HL-60 (cell line): ENCODE measurements at regions not wholly inside any gene's neighbourhood (a gene's known extent, or its start where the extent isn't known, plus 50 kb on each side); places are given as distances from the start of the nearest gene placed in this dataset.

Experiments used
- DNase-seq, 2 experiments: peaks; one replicate each; pipeline ENCODE4 v3.0.0-alpha.2; 2010 to 2020; ENCODE audit warnings: low read depth in 1 of 2, low spot score in 1 of 2
- H3K27ac ChIP-seq: fragments of 250-450 bp; sonication (Bioruptor Pico); replicated peaks from 2 replicates; pipeline ENCODE4 v1.5.1; 2020; ENCODE audit warnings: mild to moderate bottlenecking, moderate library complexity
- H3K27me3 ChIP-seq: fragments of 250-450 bp; sonication (Bioruptor Pico); 2 replicates; pipeline ENCODE4 v1.5.1; 2021; ENCODE audit warnings: mild to moderate bottlenecking, moderate library complexity; ENCODE audit not compliant: insufficient read depth, poor library complexity, severe bottlenecking
- H3K4me3 ChIP-seq: replicated peaks from 2 replicates; pipeline ENCODE4 v1.5.1; 2011; ENCODE audit warnings: mild to moderate bottlenecking, control low read depth, low read length; ENCODE audit not compliant: insufficient read depth
- GABPA ChIP-seq: IDR thresholded peaks from 2 replicates; pipeline ENCODE4 v1.6.1; 2012; ENCODE audit warnings: low read depth
- POLR2AphosphoS5 ChIP-seq: IDR thresholded peaks from 2 replicates; pipeline ENCODE4 v1.6.1; 2012; ENCODE audit warnings: low read depth
- REST ChIP-seq: IDR thresholded peaks from 2 replicates; pipeline ENCODE4 v1.6.1; 2012; ENCODE audit warnings: low read depth; ENCODE audit not compliant: insufficient replicate concordance
- SPI1 ChIP-seq: IDR thresholded peaks from 2 replicates; pipeline ENCODE4 v1.6.1; 2012; ENCODE audit warnings: low read depth, mild to moderate bottlenecking, borderline replicate concordance
- TF ChIP-seq, protein P1 (sequence below): IDR thresholded peaks from one replicate; pipeline ENCODE4 v1.5.1; 2011; ENCODE audit warnings: low read length, control low read depth, inconsistent platforms; ENCODE audit not compliant: insufficient read depth

DNA sequence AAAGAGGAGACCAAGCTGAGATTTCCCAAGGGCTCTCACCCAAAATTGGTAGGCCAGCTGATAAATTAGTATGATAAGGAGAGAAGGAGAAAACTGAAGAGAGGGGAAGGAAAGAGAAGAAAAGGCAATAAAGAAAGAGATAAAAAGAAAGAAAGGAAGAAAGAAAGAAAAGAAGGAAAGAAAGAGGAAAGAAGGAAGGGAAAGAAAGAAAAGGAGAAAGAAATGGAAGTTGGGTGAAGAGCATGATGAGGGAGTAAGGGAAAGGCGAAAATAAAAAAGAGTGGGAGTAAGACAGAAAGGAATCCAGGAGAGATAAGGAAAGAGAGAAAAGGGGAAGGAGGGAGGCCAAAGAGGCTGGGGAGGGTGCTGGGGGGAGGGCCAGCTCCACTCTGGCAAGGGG is 95.4 kb downstream of the MRM1 start:
- TF ChIP-seq POLR2AphosphoS5 (no peak), SPI1 (no peak), REST (no peak), GABPA (no peak)
- TF ChIP-seq, protein P1, sequence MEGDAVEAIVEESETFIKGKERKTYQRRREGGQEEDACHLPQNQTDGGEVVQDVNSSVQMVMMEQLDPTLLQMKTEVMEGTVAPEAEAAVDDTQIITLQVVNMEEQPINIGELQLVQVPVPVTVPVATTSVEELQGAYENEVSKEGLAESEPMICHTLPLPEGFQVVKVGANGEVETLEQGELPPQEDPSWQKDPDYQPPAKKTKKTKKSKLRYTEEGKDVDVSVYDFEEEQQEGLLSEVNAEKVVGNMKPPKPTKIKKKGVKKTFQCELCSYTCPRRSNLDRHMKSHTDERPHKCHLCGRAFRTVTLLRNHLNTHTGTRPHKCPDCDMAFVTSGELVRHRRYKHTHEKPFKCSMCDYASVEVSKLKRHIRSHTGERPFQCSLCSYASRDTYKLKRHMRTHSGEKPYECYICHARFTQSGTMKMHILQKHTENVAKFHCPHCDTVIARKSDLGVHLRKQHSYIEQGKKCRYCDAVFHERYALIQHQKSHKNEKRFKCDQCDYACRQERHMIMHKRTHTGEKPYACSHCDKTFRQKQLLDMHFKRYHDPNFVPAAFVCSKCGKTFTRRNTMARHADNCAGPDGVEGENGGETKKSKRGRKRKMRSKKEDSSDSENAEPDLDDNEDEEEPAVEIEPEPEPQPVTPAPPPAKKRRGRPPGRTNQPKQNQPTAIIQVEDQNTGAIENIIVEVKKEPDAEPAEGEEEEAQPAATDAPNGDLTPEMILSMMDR, result no peak
- H3K27ac ChIP-seq, result no peak overlapping the region
- no peak for DNase-seq
- no peak overlapping the region for H3K4me3 ChIP-seq
- peaks cover 7% of the 10 kb centered on the region for H3K27me3 ChIP-seq

DNA sequence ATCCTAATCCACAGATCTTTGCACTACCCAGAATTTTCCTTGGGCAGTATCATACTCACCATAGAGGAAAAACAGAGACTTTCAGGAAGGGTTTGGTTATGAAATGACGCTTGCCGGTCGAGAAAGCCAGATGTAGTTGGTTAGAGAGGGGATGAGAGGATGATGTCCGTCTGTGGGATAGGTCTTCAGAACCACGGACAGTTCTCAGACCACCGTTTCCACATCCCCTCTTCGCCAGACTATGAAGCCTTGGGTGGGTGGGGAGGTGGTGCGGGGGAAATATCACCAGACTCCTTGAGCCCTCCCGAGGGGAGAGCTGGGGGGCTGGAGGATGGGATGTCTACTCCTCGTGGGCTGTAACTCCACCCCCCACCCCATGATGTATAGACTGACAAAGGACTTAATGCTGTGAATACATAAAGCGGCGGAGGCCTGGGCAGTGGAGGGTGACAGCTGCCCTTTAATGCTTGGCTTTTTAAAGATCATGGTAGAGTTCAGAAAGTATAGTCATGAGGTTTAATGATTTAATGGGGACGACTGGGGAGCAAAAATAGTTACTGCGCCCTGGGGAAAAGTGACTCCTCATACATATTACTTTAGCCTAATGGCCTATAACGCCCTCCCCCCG is 96.6 kb downstream of the MRM1 start:
- Histone ChIP-seq H3K27me3 (peaks cover 5% of the 10 kb centered on the region), H3K27ac (no peak overlapping the region), H3K4me3 (no peak overlapping the region)
- DNase-seq, result no peak
- TF ChIP-seq, protein P1, result no peak
- TF ChIP-seq GABPA (no peak), REST (peak; percentile 92), POLR2AphosphoS5 (no peak), SPI1 (no peak)

DNA sequence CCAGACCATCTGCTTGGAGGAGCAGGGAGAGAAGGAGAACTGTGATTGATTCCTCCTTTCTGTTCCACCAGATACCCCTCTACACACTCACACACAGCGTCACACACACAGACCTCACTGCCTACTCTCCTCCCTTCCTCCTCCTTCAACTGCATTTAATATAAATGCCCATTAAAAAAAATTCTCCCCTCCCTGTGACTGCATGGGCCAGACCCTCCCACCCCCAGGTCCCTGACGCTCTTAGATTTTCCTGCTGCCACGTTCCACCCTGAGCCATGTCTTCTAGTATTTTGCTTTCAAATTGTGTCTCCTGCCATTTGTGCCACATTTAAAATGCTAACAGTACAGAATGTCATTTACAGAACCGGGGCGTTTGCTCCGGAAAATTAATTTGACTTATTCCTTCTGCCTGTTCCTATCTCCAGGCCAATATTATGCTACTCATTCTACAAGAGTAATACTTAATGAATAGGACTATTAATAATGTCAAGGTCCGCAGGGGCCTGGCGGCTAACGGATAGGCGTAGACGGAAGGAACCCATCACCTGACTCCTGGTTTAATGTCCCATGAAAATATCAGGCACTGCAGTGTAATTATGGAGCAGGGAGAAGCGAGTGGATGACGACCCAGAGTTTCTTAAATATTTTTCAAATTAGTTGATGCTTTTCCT is 100.2 kb downstream of the MRM1 start:
- Histone ChIP-seq H3K27me3 (peaks cover 5% of the 10 kb centered on the region), H3K27ac (no peak overlapping the region), H3K4me3 (no peak overlapping the region)
- no peak for DNase-seq
- no peak for TF ChIP-seq POLR2AphosphoS5
- TF ChIP-seq GABPA, result no peak
- no peak for TF ChIP-seq SPI1
- TF ChIP-seq, protein P1, result no peak
- no peak for TF ChIP-seq REST
